Loucy (cell line): ENCODE measurements at regions not wholly inside any gene's neighbourhood (a gene's known extent, or its start where the extent isn't known, plus 50 kb on each side); places are given as distances from the start of the nearest gene placed in this dataset.
A peak's percentile ranks its signal among the peaks of the same experiment; 100 is the strongest.

Experiments used
- H2AFZ ChIP-seq: fragments of 200-600 bp; sonication (generic); 2 replicates; pipeline ENCODE4 v1.6.0; 2016; ENCODE audit warnings: antibody characterized with exemption, mild to moderate bottlenecking, low read length, moderate library complexity
- H3F3A ChIP-seq: fragments of 200-600 bp; 2 replicates; pipeline ENCODE4 v1.6.0; 2016; ENCODE audit warnings: antibody characterized with exemption, low read depth, mild to moderate bottlenecking
- H3K27me3 ChIP-seq: fragments of 200-600 bp; sonication (generic); 2 replicates; pipeline ENCODE4 v1.6.1; 2014; ENCODE audit warnings: low read length, mild to moderate bottlenecking; ENCODE audit not compliant: insufficient read depth, poor library complexity, severe bottlenecking
- H3K36me3 ChIP-seq: fragments of 200-600 bp; sonication (generic); 2 replicates; pipeline ENCODE4 v1.6.1; 2016; ENCODE audit warnings: low read length; ENCODE audit not compliant: insufficient read depth
- H3K4me1 ChIP-seq: fragments of 200-600 bp; sonication (generic); 2 replicates; pipeline ENCODE4 v1.5.1; 2014; ENCODE audit warnings: low read length, mild to moderate bottlenecking; ENCODE audit not compliant: insufficient read depth, poor library complexity, severe bottlenecking
- H3K4me2 ChIP-seq: fragments of 200-600 bp; sonication (generic); 2 replicates; pipeline ENCODE4 v1.6.0; 2014; ENCODE audit warnings: antibody characterized with exemption, low read length, low read depth, mild to moderate bottlenecking; ENCODE audit not compliant: poor library complexity, severe bottlenecking
- H3K4me3 ChIP-seq: fragments of 200-600 bp; sonication (generic); 2 replicates; pipeline ENCODE4 v1.5.1; 2014; ENCODE audit warnings: low read length, mild to moderate bottlenecking, mixed read lengths; ENCODE audit not compliant: poor library complexity, severe bottlenecking
- H3K79me2 ChIP-seq: fragments of 200-600 bp; sonication (generic); 2 replicates; pipeline ENCODE4 v1.6.1; 2014; ENCODE audit warnings: low read length; ENCODE audit not compliant: insufficient read depth
- H3K9ac ChIP-seq: fragments of 200-600 bp; sonication (generic); 2 replicates; pipeline ENCODE4 v1.6.0; 2014; ENCODE audit warnings: mild to moderate bottlenecking, low read depth, low read length, moderate library complexity; ENCODE audit not compliant: poor library complexity, severe bottlenecking
- H3K9me2 ChIP-seq: fragments of 200-600 bp; sonication (generic); replicated peaks from 2 replicates; pipeline ENCODE4 v1.6.1; 2016; ENCODE audit warnings: low read depth, low read length, mixed read lengths
- H3K9me3 ChIP-seq: fragments of 200-600 bp; sonication (generic); 2 replicates; pipeline ENCODE4 v1.6.1; 2014; ENCODE audit warnings: mild to moderate bottlenecking, antibody characterized with exemption, low read length, low read depth; ENCODE audit not compliant: insufficient read depth
- H4K20me1 ChIP-seq: fragments of 200-600 bp; sonication (generic); 2 replicates; pipeline ENCODE4 v1.6.0; 2014; ENCODE audit warnings: antibody characterized with exemption, low read length, mild to moderate bottlenecking; ENCODE audit not compliant: insufficient read depth, poor library complexity, severe bottlenecking
- EZH2phosphoT487 ChIP-seq: fragments of 200-600 bp; IDR thresholded peaks from 2 replicates; pipeline ENCODE4 v1.6.1; 2018; ENCODE audit warnings: antibody characterized with exemption, mild to moderate bottlenecking, moderate library complexity, borderline replicate concordance
- TF ChIP-seq, protein P1 (sequence below): fragments of 200-600 bp; sonication (generic); conservative IDR thresholded peaks from 2 replicates; pipeline ENCODE4 v1.5.1; 2014; ENCODE audit warnings: mild to moderate bottlenecking, antibody characterized with exemption, low read length

DNA sequence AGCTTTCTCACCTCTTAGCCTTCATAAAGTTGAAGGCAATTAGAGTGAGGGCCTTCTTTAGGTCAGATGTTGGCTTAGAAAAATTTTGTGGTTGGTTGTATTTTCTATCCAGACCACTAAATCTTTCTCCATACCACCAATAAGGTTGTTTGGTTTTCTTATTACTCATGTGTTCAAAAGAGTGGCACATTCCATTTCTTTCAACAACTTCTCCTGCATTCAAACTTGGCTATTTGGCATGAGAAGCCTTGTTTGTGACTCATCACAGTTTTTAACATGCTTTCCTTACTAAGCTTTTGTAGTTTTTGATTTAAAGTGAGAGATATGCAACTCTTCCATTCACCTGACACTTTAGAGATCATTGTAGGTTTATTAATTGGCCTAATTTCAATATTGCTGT, 949.6 kb downstream of the TBC1D32 start:
- no peaks in the 10 kb centered on the region for H3K36me3 ChIP-seq
- H4K20me1 ChIP-seq: no peaks in the 10 kb centered on the region
- H2AFZ ChIP-seq: no peak overlapping the region
- TF ChIP-seq, protein P1, sequence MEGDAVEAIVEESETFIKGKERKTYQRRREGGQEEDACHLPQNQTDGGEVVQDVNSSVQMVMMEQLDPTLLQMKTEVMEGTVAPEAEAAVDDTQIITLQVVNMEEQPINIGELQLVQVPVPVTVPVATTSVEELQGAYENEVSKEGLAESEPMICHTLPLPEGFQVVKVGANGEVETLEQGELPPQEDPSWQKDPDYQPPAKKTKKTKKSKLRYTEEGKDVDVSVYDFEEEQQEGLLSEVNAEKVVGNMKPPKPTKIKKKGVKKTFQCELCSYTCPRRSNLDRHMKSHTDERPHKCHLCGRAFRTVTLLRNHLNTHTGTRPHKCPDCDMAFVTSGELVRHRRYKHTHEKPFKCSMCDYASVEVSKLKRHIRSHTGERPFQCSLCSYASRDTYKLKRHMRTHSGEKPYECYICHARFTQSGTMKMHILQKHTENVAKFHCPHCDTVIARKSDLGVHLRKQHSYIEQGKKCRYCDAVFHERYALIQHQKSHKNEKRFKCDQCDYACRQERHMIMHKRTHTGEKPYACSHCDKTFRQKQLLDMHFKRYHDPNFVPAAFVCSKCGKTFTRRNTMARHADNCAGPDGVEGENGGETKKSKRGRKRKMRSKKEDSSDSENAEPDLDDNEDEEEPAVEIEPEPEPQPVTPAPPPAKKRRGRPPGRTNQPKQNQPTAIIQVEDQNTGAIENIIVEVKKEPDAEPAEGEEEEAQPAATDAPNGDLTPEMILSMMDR: no peak
- no peak for TF ChIP-seq EZH2phosphoT487
- H3F3A ChIP-seq: no peaks in the 10 kb centered on the region
- H3K4me3 ChIP-seq: no peak overlapping the region
- no peaks in the 10 kb centered on the region for H3K79me2 ChIP-seq
- no peaks in the 10 kb centered on the region for H3K27me3 ChIP-seq
- H3K9me2 ChIP-seq: no peaks in the 10 kb centered on the region
- no peak overlapping the region for H3K4me2 ChIP-seq
- no peak overlapping the region for H3K9ac ChIP-seq
- no peaks in the 10 kb centered on the region for H3K9me3 ChIP-seq
- no peaks in the 10 kb centered on the region for H3K4me1 ChIP-seq

DNA sequence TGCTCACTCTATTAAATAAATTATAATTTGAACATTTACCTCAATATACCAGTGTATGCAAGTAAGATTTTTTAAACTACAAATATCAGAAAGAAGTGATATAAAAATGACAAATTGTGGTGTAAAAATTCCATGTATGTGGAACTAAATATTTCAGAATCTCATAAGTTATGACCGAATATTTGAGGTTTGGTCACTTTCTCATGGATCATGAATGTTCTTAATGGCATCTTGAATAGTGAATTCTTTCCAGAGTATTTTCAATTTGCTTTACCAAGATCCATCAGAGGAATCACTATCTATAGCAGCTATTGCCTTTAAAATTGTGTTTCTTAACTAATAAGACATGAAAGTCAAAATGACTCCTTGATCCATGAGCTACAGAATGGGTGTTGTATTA, 950.6 kb downstream of the TBC1D32 start:
- H3K4me1 ChIP-seq: no peaks in the 10 kb centered on the region
- no peaks in the 10 kb centered on the region for H3K36me3 ChIP-seq
- TF ChIP-seq EZH2phosphoT487: no peak
- TF ChIP-seq, protein P1: no peak
- no peak overlapping the region for H2AFZ ChIP-seq
- no peak overlapping the region for H3K4me3 ChIP-seq
- no peaks in the 10 kb centered on the region for H3K27me3 ChIP-seq
- H3K9me2 ChIP-seq: no peaks in the 10 kb centered on the region
- H4K20me1 ChIP-seq: no peaks in the 10 kb centered on the region
- no peak overlapping the region for H3K9ac ChIP-seq
- no peaks in the 10 kb centered on the region for H3F3A ChIP-seq
- no peak overlapping the region for H3K4me2 ChIP-seq
- no peaks in the 10 kb centered on the region for H3K79me2 ChIP-seq
- no peaks in the 10 kb centered on the region for H3K9me3 ChIP-seq

DNA sequence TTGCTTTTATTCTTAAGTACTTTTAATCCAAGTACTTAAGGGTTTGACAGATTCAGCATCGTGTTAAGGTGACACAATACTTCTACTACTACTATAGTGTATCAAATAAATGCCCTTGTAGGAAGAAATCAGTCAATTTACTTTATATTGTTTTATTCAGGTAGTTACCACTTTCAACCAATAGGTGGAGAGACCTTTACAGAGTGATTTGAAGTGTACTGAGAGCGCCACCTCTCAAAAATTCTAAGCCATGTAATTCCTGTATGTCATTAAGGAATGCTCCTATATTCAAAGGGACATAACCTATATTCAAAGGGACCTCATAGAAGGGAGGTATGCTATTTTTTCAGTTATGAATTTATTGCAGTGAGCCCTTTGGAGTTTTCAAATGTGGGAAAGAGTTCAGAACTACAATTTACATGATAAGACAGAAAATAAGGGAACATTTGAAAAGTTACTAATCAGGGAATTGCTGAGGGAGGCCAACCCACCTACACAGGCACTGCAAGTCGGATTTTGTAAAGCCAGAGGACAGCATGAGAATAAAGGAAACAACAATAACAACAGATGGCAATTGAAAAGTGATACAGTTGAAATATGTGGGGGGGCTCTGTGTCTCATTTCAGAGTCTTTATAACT, 955.6 kb downstream of the TBC1D32 start:
- no peaks in the 10 kb centered on the region for H3K9me2 ChIP-seq
- H3K9me3 ChIP-seq: no peaks in the 10 kb centered on the region
- no peaks in the 10 kb centered on the region for H3K36me3 ChIP-seq
- H3K27me3 ChIP-seq: no peaks in the 10 kb centered on the region
- H2AFZ ChIP-seq: no peak overlapping the region
- H4K20me1 ChIP-seq: no peaks in the 10 kb centered on the region
- no peaks in the 10 kb centered on the region for H3F3A ChIP-seq
- no peak overlapping the region for H3K4me2 ChIP-seq
- H3K9ac ChIP-seq: no peak overlapping the region
- no peak overlapping the region for H3K4me3 ChIP-seq
- no peaks in the 10 kb centered on the region for H3K79me2 ChIP-seq
- no peaks in the 10 kb centered on the region for H3K4me1 ChIP-seq
- TF ChIP-seq EZH2phosphoT487: no peak
- TF ChIP-seq, protein P1: peak; percentile 99
